HL-60 (cell line): ENCODE measurements at regions not wholly inside any gene's neighbourhood (a gene's known extent, or its start where the extent isn't known, plus 50 kb on each side); places are given as distances from the start of the nearest gene placed in this dataset.

Experiments
- DNase-seq, 2 experiments: peaks; one replicate each; pipeline ENCODE4 v3.0.0-alpha.2; 2010 to 2020; ENCODE audit warnings: low read depth in 1 of 2, low spot score in 1 of 2
- H3K27ac ChIP-seq: fragments of 250-450 bp; sonication (Bioruptor Pico); replicated peaks from 2 replicates; pipeline ENCODE4 v1.5.1; 2020; ENCODE audit warnings: mild to moderate bottlenecking, moderate library complexity
- H3K27me3 ChIP-seq: fragments of 250-450 bp; sonication (Bioruptor Pico); 2 replicates; pipeline ENCODE4 v1.5.1; 2021; ENCODE audit warnings: mild to moderate bottlenecking, moderate library complexity; ENCODE audit not compliant: insufficient read depth, poor library complexity, severe bottlenecking
- H3K4me3 ChIP-seq: replicated peaks from 2 replicates; pipeline ENCODE4 v1.5.1; 2011; ENCODE audit warnings: mild to moderate bottlenecking, control low read depth, low read length; ENCODE audit not compliant: insufficient read depth
- GABPA ChIP-seq: IDR thresholded peaks from 2 replicates; pipeline ENCODE4 v1.6.1; 2012; ENCODE audit warnings: low read depth
- POLR2AphosphoS5 ChIP-seq: IDR thresholded peaks from 2 replicates; pipeline ENCODE4 v1.6.1; 2012; ENCODE audit warnings: low read depth
- REST ChIP-seq: IDR thresholded peaks from 2 replicates; pipeline ENCODE4 v1.6.1; 2012; ENCODE audit warnings: low read depth; ENCODE audit not compliant: insufficient replicate concordance
- SPI1 ChIP-seq: IDR thresholded peaks from 2 replicates; pipeline ENCODE4 v1.6.1; 2012; ENCODE audit warnings: low read depth, mild to moderate bottlenecking, borderline replicate concordance
- TF ChIP-seq, protein P1 (sequence below): IDR thresholded peaks from one replicate; pipeline ENCODE4 v1.5.1; 2011; ENCODE audit warnings: low read length, control low read depth, inconsistent platforms; ENCODE audit not compliant: insufficient read depth

GRCh38 chr17:31654936-31655335, 204.1 kb downstream of the COPRS start:
- Histone ChIP-seq H3K27ac (no peak overlapping the region), H3K4me3 (no peak overlapping the region), H3K27me3 (no peaks in the 10 kb centered on the region)
- DNase-seq: no peak
- no peak for TF ChIP-seq POLR2AphosphoS5
- TF ChIP-seq SPI1: no peak
- TF ChIP-seq GABPA: no peak
- no peak for TF ChIP-seq REST
- TF ChIP-seq, protein P1, sequence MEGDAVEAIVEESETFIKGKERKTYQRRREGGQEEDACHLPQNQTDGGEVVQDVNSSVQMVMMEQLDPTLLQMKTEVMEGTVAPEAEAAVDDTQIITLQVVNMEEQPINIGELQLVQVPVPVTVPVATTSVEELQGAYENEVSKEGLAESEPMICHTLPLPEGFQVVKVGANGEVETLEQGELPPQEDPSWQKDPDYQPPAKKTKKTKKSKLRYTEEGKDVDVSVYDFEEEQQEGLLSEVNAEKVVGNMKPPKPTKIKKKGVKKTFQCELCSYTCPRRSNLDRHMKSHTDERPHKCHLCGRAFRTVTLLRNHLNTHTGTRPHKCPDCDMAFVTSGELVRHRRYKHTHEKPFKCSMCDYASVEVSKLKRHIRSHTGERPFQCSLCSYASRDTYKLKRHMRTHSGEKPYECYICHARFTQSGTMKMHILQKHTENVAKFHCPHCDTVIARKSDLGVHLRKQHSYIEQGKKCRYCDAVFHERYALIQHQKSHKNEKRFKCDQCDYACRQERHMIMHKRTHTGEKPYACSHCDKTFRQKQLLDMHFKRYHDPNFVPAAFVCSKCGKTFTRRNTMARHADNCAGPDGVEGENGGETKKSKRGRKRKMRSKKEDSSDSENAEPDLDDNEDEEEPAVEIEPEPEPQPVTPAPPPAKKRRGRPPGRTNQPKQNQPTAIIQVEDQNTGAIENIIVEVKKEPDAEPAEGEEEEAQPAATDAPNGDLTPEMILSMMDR: no peak

DNA sequence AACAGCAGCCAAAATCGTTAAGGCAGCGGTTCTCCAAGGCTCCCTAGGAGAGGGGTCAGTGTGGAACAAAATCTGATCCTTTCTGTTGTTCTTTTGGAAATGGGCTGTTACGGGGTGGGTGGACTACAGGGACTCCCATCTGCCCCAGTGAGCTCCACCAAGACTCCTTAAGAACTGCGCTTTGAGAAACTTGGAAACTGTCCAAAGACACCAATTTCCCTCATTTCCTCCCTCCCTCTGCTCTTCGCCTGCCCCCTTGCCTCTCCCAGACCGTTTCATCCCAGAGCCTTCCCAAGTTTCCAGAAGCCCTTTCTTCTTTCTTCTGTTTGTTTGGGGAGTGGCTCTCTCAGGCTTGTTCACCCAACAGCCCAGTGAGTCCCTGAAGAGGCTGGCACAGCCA, 205.4 kb downstream of the COPRS start:
- Histone ChIP-seq H3K4me3 (no peak overlapping the region), H3K27me3 (no peaks in the 10 kb centered on the region), H3K27ac (no peak overlapping the region)
- TF ChIP-seq, protein P1: no peak
- no peak for TF ChIP-seq SPI1
- TF ChIP-seq POLR2AphosphoS5: no peak
- no peak for TF ChIP-seq REST
- no peak for TF ChIP-seq GABPA
- DNase-seq: no peak

DNA sequence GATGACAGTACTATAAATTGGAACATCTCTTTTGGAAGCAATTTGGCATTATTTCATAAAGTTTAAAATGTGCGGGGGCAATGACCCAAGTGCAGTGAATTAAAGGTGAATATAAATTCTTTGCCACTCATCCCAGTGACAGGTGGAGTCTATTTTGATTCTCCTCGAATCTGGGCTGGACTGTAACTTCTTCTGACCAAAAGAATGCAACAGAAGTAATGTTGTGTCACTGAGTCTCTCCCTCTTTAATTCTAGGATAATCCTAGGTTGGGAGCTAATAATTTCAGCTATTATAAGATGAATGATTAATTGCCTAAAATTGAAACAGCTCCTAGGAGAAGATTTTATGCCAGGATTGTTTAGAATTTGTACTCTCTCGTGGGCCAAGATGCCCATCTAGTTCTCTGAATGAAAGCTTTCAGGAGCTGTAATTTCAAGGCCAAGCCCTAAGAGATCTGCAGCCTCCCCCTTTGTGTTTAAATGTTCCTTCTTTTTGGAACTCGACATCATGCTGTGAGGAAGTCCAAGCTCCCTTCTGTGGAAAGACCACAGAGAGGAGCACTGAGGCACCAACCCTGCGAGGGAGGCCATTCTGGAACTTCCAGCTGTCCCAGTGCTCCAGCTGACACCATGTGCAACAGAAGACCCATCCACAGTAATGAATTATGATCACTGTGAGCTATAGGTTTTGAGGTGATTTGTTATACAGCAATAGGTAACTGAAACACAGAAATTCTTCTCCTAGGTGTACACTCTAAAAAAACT, 208.1 kb downstream of the COPRS start:
- DNase-seq: no peak
- Histone ChIP-seq H3K27ac (no peak overlapping the region), H3K4me3 (no peak overlapping the region), H3K27me3 (no peaks in the 10 kb centered on the region)
- TF ChIP-seq SPI1 (no peak), REST (no peak), POLR2AphosphoS5 (no peak), GABPA (no peak)
- TF ChIP-seq, protein P1: no peak
